Activated CD4-positive, alpha-beta memory T cell treated with anti-CD3 and anti-CD28 coated beads for 36 hours (primary cell): ENCODE measurements at regions not wholly inside any gene's neighbourhood (a gene's known extent, or its start where the extent isn't known, plus 50 kb on each side); places are given as distances from the start of the nearest gene placed in this dataset.
"Not testable (repeated sequence)": the region's sequence is repeated elsewhere in the genome, so short reads cannot be mapped to it uniquely, and the experiment has no call there.

Experiments used
- CTCF ChIA-PET: fragments of 350-600 bp; sonication (Branson Sonifier 250); formaldehyde crosslinking; loops from one replicate; lab custom pipeline; 2021; ENCODE audit warnings: antibody characterized with exemption, inconsistent platforms; lab: Charles Lee
- POLR2A ChIA-PET: fragments of 350-600 bp; sonication (Branson Sonifier 250); formaldehyde crosslinking; loops from one replicate; lab custom pipeline; 2021; ENCODE audit warnings: antibody characterized with exemption; lab: Charles Lee
- DNase-seq: peaks from one replicate; pipeline ENCODE4 v3.0.0-alpha.2; 2020
- H3K27ac Mint-ChIP-seq: one replicate; pipeline ENCODE4 v1.8.0; 2021; ENCODE audit warnings: mixed read lengths
- H3K27me3 Mint-ChIP-seq: one replicate; pipeline ENCODE4 v1.8.0; 2021; ENCODE audit warnings: mixed read lengths
- H3K36me3 Mint-ChIP-seq: one replicate; pipeline ENCODE4 v1.8.0; 2021; ENCODE audit warnings: mixed read lengths
- H3K4me1 Mint-ChIP-seq: one replicate; pipeline ENCODE4 v1.8.0; 2021; ENCODE audit warnings: low read depth, mixed read lengths
- H3K4me3 Mint-ChIP-seq: one replicate; pipeline ENCODE4 v1.8.0; 2021; ENCODE audit warnings: mild to moderate bottlenecking, mixed read lengths
- H3K9me3 Mint-ChIP-seq: one replicate; pipeline ENCODE4 v1.8.0; 2021; ENCODE audit warnings: mixed read lengths
- intact Hi-C: fragments of 100-400 bp; cut with micrococcal nuclease; formaldehyde crosslinking; loops from one replicate; pipeline ENCODE4 v1.15.1; 2023

- H3K36me3 Mint-ChIP-seq, H3K4me1 Mint-ChIP-seq, H3K27ac Mint-ChIP-seq, CTCF ChIA-PET, DNase-seq, H3K9me3 Mint-ChIP-seq, POLR2A ChIA-PET, intact Hi-C loops, H3K4me3 Mint-ChIP-seq, H3K27me3 Mint-ChIP-seq: not testable (repeated sequence)
Observed at GRCh38 chr6:11402581-11402980, 135.0 kb upstream of the TMEM170B start.

- CTCF ChIA-PET, H3K4me3 Mint-ChIP-seq: not testable (repeated sequence)
Observed at GRCh38 chr6:11401954-11402353, 135.6 kb upstream of the TMEM170B start.

GRCh38 chr6:11398451-11399326 lies 138.9 kb upstream of the TMEM170B start:
- no peaks in the 10 kb centered on the region for H3K9me3 Mint-ChIP-seq
- CTCF ChIA-PET, result no interaction called here
- POLR2A ChIA-PET, result no interaction called here
- no peak for DNase-seq
- no peak overlapping the region for H3K27ac Mint-ChIP-seq
- no peak overlapping the region for H3K4me3 Mint-ChIP-seq
- peaks cover 3% of the 10 kb centered on the region for H3K27me3 Mint-ChIP-seq
- intact Hi-C loops, result no loop called here
- no peaks in the 10 kb centered on the region for H3K36me3 Mint-ChIP-seq
- no peaks in the 10 kb centered on the region for H3K4me1 Mint-ChIP-seq

More at GRCh38 chr6:11401954-11402353, 135.6 kb upstream of the TMEM170B start:
- H3K27me3 Mint-ChIP-seq, H3K36me3 Mint-ChIP-seq, intact Hi-C loops, DNase-seq, H3K4me1 Mint-ChIP-seq, H3K9me3 Mint-ChIP-seq, H3K27ac Mint-ChIP-seq, POLR2A ChIA-PET: not testable (repeated sequence)

GRCh38 chr6:11397622-11398450 lies 139.7 kb upstream of the TMEM170B start:
- ChIA-PET POLR2A (no interaction called here), CTCF (interaction anchor here (1.5 kb wide), 1 partner anchor 98 kb away, joined by 3 read pairs; no protein-coding TSS in a partner anchor)
- H3K27ac Mint-ChIP-seq, result no peak overlapping the region
- no peaks in the 10 kb centered on the region for H3K36me3 Mint-ChIP-seq
- H3K9me3 Mint-ChIP-seq, result no peaks in the 10 kb centered on the region
- DNase-seq, result no peak
- H3K27me3 Mint-ChIP-seq, result peaks cover 3% of the 10 kb centered on the region
- H3K4me3 Mint-ChIP-seq, result no peak overlapping the region
- no peaks in the 10 kb centered on the region for H3K4me1 Mint-ChIP-seq
- intact Hi-C loops, result no loop called here

- H3K4me3 Mint-ChIP-seq, result no peak overlapping the region
- H3K9me3 Mint-ChIP-seq, result peaks cover 2% of the 10 kb centered on the region
- no peak overlapping the region for H3K27ac Mint-ChIP-seq
- no peak for DNase-seq
- intact Hi-C loops, result no loop called here
- peaks cover 3% of the 10 kb centered on the region for H3K27me3 Mint-ChIP-seq
- POLR2A ChIA-PET, result no interaction called here
- H3K4me1 Mint-ChIP-seq, result no peaks in the 10 kb centered on the region
- no peaks in the 10 kb centered on the region for H3K36me3 Mint-ChIP-seq
- CTCF ChIA-PET, result interaction anchor here (1.5 kb wide), 1 partner anchor 99 kb away, joined by 3 read pairs; no protein-coding TSS in a partner anchor
Observed at GRCh38 chr6:11396860-11397259, 140.7 kb upstream of the TMEM170B start.

GRCh38 chr6:11393713-11394627 lies 143.6 kb upstream of the TMEM170B start:
- Mint-ChIP-seq H3K4me1 (no peaks in the 10 kb centered on the region), H3K9me3 (peaks cover 2% of the 10 kb centered on the region), H3K27me3 (peaks cover 3% of the 10 kb centered on the region), H3K27ac (no peak overlapping the region), H3K36me3 (no peaks in the 10 kb centered on the region), H3K4me3 (no peak overlapping the region)
- intact Hi-C loops, result no loop called here
- DNase-seq, result no peak
- POLR2A ChIA-PET, result no interaction called here
- CTCF ChIA-PET, result no interaction called here

GRCh38 chr6:11392778-11393507 lies 144.6 kb upstream of the TMEM170B start:
- ChIA-PET POLR2A (no interaction called here), CTCF (interaction anchor here (1.1 kb wide), 1 partner anchor 103 kb away, joined by 4 read pairs; no protein-coding TSS in a partner anchor)
- Mint-ChIP-seq H3K36me3 (no peaks in the 10 kb centered on the region), H3K27ac (no peak overlapping the region), H3K27me3 (peaks cover 3% of the 10 kb centered on the region), H3K9me3 (peaks cover 2% of the 10 kb centered on the region), H3K4me1 (no peaks in the 10 kb centered on the region), H3K4me3 (no peak overlapping the region)
- no peak for DNase-seq
- intact Hi-C loops, result no loop called here

- H3K27ac Mint-ChIP-seq, result no peak overlapping the region
- H3K4me1 Mint-ChIP-seq, result no peaks in the 10 kb centered on the region
- peaks cover 3% of the 10 kb centered on the region for H3K27me3 Mint-ChIP-seq
- no peak for DNase-seq
- ChIA-PET CTCF (interaction anchor here (1.1 kb wide), 1 partner anchor 104 kb away, joined by 4 read pairs; no protein-coding TSS in a partner anchor), POLR2A (no interaction called here)
- no peaks in the 10 kb centered on the region for H3K36me3 Mint-ChIP-seq
- H3K9me3 Mint-ChIP-seq, result peaks cover 2% of the 10 kb centered on the region
- H3K4me3 Mint-ChIP-seq, result no peak overlapping the region
- intact Hi-C loops, result no loop called here
Observed at GRCh38 chr6:11391934-11392777, 145.4 kb upstream of the TMEM170B start.

GRCh38 chr6:11389977-11390376 lies 147.6 kb upstream of the TMEM170B start:
- Mint-ChIP-seq H3K9me3 (peaks cover 2% of the 10 kb centered on the region), H3K4me3 (no peak overlapping the region), H3K27ac (no peak overlapping the region), H3K36me3 (no peaks in the 10 kb centered on the region), H3K4me1 (peaks cover 14% of the 10 kb centered on the region), H3K27me3 (peaks cover 3% of the 10 kb centered on the region)
- intact Hi-C loops, result no loop called here
- CTCF ChIA-PET, result no interaction called here
- no peak for DNase-seq
- POLR2A ChIA-PET, result no interaction called here

- no peak for DNase-seq
- intact Hi-C loops, result no loop called here
- ChIA-PET CTCF (interaction anchor here (1.6 kb wide), 1 partner anchor 107 kb away, joined by 7 read pairs; no protein-coding TSS in a partner anchor), POLR2A (no interaction called here)
- no peaks in the 10 kb centered on the region for H3K27me3 Mint-ChIP-seq
- no peaks in the 10 kb centered on the region for H3K36me3 Mint-ChIP-seq
- peaks cover 14% of the 10 kb centered on the region for H3K4me1 Mint-ChIP-seq
- H3K9me3 Mint-ChIP-seq, result peaks cover 2% of the 10 kb centered on the region
- no peak overlapping the region for H3K27ac Mint-ChIP-seq
- H3K4me3 Mint-ChIP-seq, result no peak overlapping the region
Observed at GRCh38 chr6:11388983-11389944, 148.3 kb upstream of the TMEM170B start.
